Nephron progenitor cell (in vitro differentiated cells): ENCODE measurements at regions not wholly inside any gene's neighbourhood (a gene's known extent, or its start where the extent isn't known, plus 50 kb on each side); places are given as distances from the start of the nearest gene placed in this dataset.
A peak's percentile ranks its signal among the peaks of the same experiment; 100 is the strongest.

Source experiments
- DNase-seq: peaks from one replicate; pipeline ENCODE4 v3.0.0; 2021
- H3K27ac Mint-ChIP-seq: 2 replicates; pipeline ENCODE4 v1.8.0; 2021; ENCODE audit warnings: mild to moderate bottlenecking, moderate library complexity, mixed read lengths
- H3K27me3 Mint-ChIP-seq: 2 replicates; pipeline ENCODE4 v1.8.0; 2021; ENCODE audit warnings: mild to moderate bottlenecking, low read depth, mixed read lengths; ENCODE audit not compliant: poor library complexity
- H3K36me3 Mint-ChIP-seq: 2 replicates; pipeline ENCODE4 v1.8.0; 2021; ENCODE audit warnings: low read depth, mixed read lengths
- H3K4me1 Mint-ChIP-seq: 2 replicates; pipeline ENCODE4 v1.8.0; 2021; ENCODE audit warnings: mixed read lengths
- H3K4me3 Mint-ChIP-seq: 2 replicates; pipeline ENCODE4 v1.8.0; 2021; ENCODE audit warnings: mild to moderate bottlenecking, moderate library complexity, mixed read lengths
- H3K9me3 Mint-ChIP-seq: 2 replicates; pipeline ENCODE4 v1.8.0; 2021; ENCODE audit warnings: mild to moderate bottlenecking, moderate library complexity, mixed read lengths
- TF ChIP-seq, protein P1 (sequence below): fragments of 200-600 bp; sonication (generic); IDR thresholded peaks from 2 replicates; pipeline ENCODE4 v1.5.0; 2021; ENCODE audit warnings: antibody characterized with exemption

- no peaks in the 10 kb centered on the region for H3K36me3 Mint-ChIP-seq
Measured at GRCh38 chr18:39862341-39862740, 2092.7 kb upstream of the PIK3C3 start.

GRCh38 chr18:39854291-39854690 lies 2100.7 kb upstream of the PIK3C3 start:
- Mint-ChIP-seq H3K9me3 (peaks cover 4% of the 10 kb centered on the region), H3K27me3 (no peaks in the 10 kb centered on the region), H3K4me1 (no peaks in the 10 kb centered on the region), H3K4me3 (no peak overlapping the region), H3K36me3 (no peaks in the 10 kb centered on the region), H3K27ac (no peak overlapping the region)
- DNase-seq: no peak
- TF ChIP-seq, protein P1, sequence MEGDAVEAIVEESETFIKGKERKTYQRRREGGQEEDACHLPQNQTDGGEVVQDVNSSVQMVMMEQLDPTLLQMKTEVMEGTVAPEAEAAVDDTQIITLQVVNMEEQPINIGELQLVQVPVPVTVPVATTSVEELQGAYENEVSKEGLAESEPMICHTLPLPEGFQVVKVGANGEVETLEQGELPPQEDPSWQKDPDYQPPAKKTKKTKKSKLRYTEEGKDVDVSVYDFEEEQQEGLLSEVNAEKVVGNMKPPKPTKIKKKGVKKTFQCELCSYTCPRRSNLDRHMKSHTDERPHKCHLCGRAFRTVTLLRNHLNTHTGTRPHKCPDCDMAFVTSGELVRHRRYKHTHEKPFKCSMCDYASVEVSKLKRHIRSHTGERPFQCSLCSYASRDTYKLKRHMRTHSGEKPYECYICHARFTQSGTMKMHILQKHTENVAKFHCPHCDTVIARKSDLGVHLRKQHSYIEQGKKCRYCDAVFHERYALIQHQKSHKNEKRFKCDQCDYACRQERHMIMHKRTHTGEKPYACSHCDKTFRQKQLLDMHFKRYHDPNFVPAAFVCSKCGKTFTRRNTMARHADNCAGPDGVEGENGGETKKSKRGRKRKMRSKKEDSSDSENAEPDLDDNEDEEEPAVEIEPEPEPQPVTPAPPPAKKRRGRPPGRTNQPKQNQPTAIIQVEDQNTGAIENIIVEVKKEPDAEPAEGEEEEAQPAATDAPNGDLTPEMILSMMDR: no peak

More at GRCh38 chr18:39862341-39862740, 2092.7 kb upstream of the PIK3C3 start:
- Mint-ChIP-seq H3K4me1 (no peaks in the 10 kb centered on the region), H3K4me3 (no peak overlapping the region), H3K27me3 (no peaks in the 10 kb centered on the region), H3K27ac (no peak overlapping the region), H3K9me3 (peaks cover 5% of the 10 kb centered on the region)
- TF ChIP-seq, protein P1: no peak
- no peak for DNase-seq

GRCh38 chr18:39846265-39846664 lies 2108.8 kb upstream of the PIK3C3 start:
- DNase-seq: no peak
- Mint-ChIP-seq H3K9me3 (no peaks in the 10 kb centered on the region), H3K27me3 (no peaks in the 10 kb centered on the region), H3K36me3 (no peaks in the 10 kb centered on the region), H3K27ac (no peak overlapping the region), H3K4me3 (no peak overlapping the region), H3K4me1 (peaks cover 24% of the 10 kb centered on the region)
- TF ChIP-seq, protein P1: no peak

GRCh38 chr18:39845631-39846030 lies 2109.4 kb upstream of the PIK3C3 start:
- TF ChIP-seq, protein P1: no peak
- no peaks in the 10 kb centered on the region for H3K27me3 Mint-ChIP-seq
- H3K27ac Mint-ChIP-seq: no peak overlapping the region
- H3K36me3 Mint-ChIP-seq: no peaks in the 10 kb centered on the region
- DNase-seq: no peak
- H3K9me3 Mint-ChIP-seq: no peaks in the 10 kb centered on the region
- no peak overlapping the region for H3K4me3 Mint-ChIP-seq
- peaks cover 30% of the 10 kb centered on the region for H3K4me1 Mint-ChIP-seq

DNA sequence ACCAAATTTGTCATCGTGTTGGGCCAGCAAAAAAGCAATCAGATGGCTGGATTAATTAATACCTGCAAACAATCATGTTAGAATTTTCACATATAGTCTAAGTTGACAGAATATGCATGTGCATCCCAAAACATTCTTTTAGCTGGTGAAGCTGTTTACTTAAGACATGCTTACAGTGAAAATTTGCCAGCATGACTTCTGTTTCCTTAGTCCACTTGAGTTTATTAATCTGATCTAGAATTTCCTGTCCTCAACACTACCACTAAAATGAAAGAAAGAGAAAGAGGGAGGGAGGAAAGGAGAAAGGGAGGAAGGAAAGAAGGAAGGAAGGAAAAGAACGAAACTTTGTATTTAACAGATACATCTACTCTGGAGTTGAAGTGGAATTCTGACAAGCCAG lies 2109.9 kb upstream of the PIK3C3 start:
- no peaks in the 10 kb centered on the region for H3K27me3 Mint-ChIP-seq
- no peaks in the 10 kb centered on the region for H3K9me3 Mint-ChIP-seq
- no peaks in the 10 kb centered on the region for H3K36me3 Mint-ChIP-seq
- no peak for DNase-seq
- peaks cover 35% of the 10 kb centered on the region for H3K4me1 Mint-ChIP-seq
- TF ChIP-seq, protein P1: no peak
- H3K27ac Mint-ChIP-seq: peak overlapping the region; percentile 0
- H3K4me3 Mint-ChIP-seq: no peak overlapping the region

- H3K9me3 Mint-ChIP-seq: no peaks in the 10 kb centered on the region
- no peaks in the 10 kb centered on the region for H3K27me3 Mint-ChIP-seq
- no peaks in the 10 kb centered on the region for H3K36me3 Mint-ChIP-seq
- H3K27ac Mint-ChIP-seq: peak overlapping the region; percentile 91
- DNase-seq: no peak
- TF ChIP-seq, protein P1: no peak
- H3K4me3 Mint-ChIP-seq: peak overlapping the region; percentile 44
- H3K4me1 Mint-ChIP-seq: peaks cover 49% of the 10 kb centered on the region
Measured at GRCh38 chr18:39843546-39843945, 2111.5 kb upstream of the PIK3C3 start.
